ENCODE measurements at regions not wholly inside any gene's neighbourhood (a gene's known extent, or its start where the extent isn't known, plus 50 kb on each side); places are given as distances from the start of the nearest gene placed in this dataset.

DNA sequence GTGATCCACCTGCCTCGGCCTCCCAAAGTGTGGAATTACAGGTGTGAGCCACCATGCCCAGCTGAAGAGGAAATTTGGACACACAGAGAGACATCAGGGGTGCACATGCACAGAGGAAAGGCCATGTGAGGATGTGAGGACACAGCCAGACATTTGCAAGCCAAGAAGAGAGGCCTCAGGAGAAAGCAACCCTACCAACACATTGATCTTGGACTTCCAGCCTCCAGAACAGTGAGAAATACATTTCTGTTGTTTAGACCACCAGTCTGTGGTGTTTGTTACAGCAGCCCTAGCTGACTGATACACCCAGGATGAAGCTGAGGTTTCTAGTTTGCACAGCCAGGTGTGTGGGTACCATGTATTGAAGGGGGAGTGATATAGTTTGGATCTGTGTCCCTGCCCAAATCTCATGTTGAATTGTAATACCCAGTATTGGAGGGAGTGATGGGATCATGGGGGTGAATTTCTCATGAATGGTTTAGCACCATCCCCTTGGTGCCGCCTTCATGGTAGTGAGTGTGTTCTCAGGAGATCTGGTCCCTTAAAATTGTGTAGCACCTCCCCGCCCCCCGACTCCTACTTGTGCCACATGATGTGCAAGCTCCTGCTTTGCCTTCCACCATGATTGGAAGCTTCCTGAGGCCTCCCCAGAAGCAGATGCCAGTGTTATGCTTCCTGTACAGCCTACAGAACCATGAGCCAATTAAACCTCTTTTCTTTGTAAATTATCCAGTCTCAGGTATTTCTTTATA lies 64.7 kb upstream of the DUSP5 start:
- no peak for DNase-seq (ENCODE audit: low read depth)
- TF ChIP-seq, protein P1, sequence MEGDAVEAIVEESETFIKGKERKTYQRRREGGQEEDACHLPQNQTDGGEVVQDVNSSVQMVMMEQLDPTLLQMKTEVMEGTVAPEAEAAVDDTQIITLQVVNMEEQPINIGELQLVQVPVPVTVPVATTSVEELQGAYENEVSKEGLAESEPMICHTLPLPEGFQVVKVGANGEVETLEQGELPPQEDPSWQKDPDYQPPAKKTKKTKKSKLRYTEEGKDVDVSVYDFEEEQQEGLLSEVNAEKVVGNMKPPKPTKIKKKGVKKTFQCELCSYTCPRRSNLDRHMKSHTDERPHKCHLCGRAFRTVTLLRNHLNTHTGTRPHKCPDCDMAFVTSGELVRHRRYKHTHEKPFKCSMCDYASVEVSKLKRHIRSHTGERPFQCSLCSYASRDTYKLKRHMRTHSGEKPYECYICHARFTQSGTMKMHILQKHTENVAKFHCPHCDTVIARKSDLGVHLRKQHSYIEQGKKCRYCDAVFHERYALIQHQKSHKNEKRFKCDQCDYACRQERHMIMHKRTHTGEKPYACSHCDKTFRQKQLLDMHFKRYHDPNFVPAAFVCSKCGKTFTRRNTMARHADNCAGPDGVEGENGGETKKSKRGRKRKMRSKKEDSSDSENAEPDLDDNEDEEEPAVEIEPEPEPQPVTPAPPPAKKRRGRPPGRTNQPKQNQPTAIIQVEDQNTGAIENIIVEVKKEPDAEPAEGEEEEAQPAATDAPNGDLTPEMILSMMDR (conservative IDR thresholded peaks at IDR 0.05; ENCODE audit: low read depth, low read length), result no peak
- no peak overlapping the region for H3K4me3 ChIP-seq (ENCODE audit: low read depth, low read length)

DNA sequence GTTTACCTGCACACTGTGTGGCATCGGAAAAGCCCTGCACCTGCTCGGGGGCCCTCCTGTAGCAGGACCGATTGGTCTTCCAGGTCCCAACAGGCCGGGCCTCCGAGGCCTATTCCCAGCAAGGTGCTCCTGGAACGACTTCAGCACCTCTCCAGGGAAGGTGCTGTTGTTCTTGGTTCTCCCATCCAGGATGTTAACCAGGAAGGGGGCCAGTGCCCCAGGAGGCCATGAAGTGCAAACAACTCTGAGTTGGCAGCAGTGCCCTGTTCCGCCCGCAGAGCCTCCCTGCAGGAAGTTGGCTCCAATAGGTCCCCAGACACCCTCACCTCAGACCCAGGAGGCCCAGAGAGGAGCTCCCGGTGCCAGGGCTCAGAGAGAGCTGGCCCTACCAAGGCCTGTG lies 64.0 kb upstream of the DUSP5 start:
- no peak for DNase-seq (ENCODE audit: low read depth)
- TF ChIP-seq, protein P1 (conservative IDR thresholded peaks at IDR 0.05; ENCODE audit: low read depth, low read length), result no peak

DNA sequence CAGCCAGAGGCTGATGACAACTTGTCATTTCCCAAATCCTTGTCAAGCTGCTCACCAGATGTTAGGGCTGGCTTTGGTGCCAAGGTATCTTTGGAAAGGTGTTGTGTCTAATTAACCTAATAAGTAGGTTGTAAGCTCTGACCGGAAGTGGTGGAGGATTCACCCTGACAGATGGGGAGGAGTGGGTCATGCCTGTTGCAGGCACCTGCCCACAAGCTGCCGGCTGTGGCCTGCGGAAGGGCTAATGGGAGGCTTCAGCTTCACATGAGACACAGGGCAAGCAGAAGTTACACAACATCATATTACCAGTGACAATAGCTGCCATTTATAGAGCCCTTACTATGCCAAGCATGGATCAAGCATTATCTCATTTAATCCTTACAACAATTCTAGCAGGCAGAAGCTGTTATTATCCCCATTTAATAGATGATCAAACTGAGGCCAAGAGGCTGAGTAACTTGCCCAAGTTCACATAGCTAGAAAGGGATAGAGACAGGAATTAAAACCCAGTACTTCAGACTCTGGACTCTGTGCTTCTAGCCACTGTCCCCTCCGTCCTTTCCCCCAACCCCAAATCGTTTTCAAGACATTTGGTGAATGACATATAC lies 63.1 kb upstream of the DUSP5 start:
- H3K4me3 ChIP-seq (ENCODE audit: low read depth, low read length), result no peak overlapping the region
- TF ChIP-seq, protein P1 (conservative IDR thresholded peaks at IDR 0.05; ENCODE audit: low read depth, low read length), result no peak
- DNase-seq (ENCODE audit: low read depth), result no peak

More for the DNA sequence above, 64.0 kb upstream of the DUSP5 start:
- H3K4me3 ChIP-seq (ENCODE audit: low read depth, low read length), result no peak overlapping the region

DNA sequence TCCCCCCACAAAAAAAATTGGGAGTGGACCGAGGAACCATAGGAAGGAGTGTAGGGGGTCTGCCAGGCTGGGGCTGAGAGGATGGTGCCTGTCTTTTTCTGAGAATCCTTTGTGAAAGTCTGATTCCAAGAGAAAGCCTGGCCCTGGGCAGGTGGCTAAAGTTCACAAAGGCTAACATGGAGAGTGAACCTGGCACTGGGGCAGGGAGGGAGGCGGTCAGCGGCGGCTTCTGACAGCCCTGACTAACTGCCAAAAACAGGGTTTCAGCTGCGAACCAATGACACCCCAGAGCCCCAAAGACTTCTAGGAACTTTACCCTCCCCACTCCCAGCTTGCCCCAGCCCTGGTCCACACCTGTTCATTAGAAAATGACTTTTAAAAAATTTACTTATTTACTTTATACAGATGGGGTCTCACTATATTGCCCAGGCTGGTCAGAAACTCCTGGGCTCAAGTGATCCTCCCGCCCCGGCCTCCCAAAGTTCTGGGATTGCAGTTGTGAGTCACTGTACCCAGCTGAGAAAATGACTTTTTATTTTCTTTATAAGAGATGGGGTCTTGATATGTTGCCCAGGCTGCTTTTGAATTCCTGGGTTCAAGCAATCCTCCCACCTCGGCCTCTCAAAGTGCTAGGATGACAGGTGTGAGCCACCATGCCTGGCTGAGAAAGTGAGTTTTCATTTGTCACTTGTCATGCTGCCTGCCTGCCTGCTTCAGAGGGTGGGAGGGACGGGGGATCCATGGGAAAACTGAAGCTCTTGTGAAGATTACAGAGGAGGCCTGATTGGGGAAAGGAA lies 61.0 kb upstream of the DUSP5 start:
- no peak for DNase-seq (ENCODE audit: low read depth)
- H3K4me3 ChIP-seq (ENCODE audit: low read depth, low read length), result no peak overlapping the region
- TF ChIP-seq, protein P1 (conservative IDR thresholded peaks at IDR 0.05; ENCODE audit: low read depth, low read length), result no peak

DNA sequence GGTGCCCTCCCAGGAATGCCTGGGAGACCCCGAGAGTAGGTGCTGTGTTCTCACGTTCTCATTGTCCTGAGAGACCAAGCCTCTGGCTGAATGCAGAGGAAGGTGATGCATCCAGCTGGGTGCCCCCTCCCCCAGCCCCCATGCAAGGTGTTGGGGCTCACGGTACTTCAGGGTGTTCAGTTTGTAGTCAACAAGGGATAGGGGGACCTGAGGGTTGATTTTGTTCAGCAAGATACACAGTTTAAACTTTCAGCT lies 60.4 kb upstream of the DUSP5 start:
- DNase-seq (ENCODE audit: low read depth), result no peak
- H3K4me3 ChIP-seq (ENCODE audit: low read depth, low read length), result no peak overlapping the region
- TF ChIP-seq, protein P1 (conservative IDR thresholded peaks at IDR 0.05; ENCODE audit: low read depth, low read length), result no peak

DNA sequence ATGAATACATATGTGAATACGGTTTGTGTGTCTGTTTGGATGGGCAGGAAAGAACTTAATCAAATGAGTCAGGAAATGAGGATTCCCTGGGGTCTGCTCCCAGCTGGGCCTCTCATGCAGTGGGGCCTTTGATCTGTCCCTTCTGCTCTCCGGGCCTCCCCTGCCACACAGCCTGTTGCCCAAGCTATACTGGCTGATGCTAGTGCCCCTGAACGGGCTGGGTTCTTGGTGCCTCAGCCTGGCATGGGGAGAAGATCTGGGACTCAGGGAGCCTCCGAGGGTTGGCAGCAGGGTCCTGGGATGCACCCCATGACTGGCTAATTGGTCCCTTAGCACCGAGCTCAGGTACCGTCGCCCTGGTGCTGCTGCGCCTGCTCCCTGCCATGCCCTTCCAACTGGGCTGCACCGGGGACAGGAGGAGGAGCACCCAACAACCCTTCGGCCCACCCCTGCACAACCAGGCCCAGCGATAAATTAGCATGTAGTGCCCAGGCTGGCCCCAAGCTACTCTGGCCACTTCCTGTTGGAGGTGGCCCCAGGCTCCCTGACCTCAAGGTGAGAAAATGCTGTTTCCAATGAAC lies 59.9 kb upstream of the DUSP5 start:
- no peak overlapping the region for H3K4me3 ChIP-seq (ENCODE audit: low read depth, low read length)
- TF ChIP-seq, protein P1 (conservative IDR thresholded peaks at IDR 0.05; ENCODE audit: low read depth, low read length), result no peak
- DNase-seq (ENCODE audit: low read depth), result no peak

Measured in choroid plexus epithelial cell (primary cell).